Astrocyte (in vitro differentiated cells and primary cell): ENCODE measurements at regions not wholly inside any gene's neighbourhood (a gene's known extent, or its start where the extent isn't known, plus 50 kb on each side); places are given as distances from the start of the nearest gene placed in this dataset.
A peak's percentile ranks its signal among the peaks of the same experiment; 100 is the strongest.

ENCODE experiments used
- DNase-seq: peaks from one replicate; pipeline ENCODE4 v3.0.0-alpha.2; 2010; ENCODE audit warnings: low read depth
- FAIRE-seq: peaks from 2 replicates; lab custom pipeline; 2011; peaks lifted over from hg19 to GRCh38; lab: Jason Lieb, UNC
- H2AFZ ChIP-seq: 2 replicates; pipeline ENCODE4 v1.6.0; 2012; ENCODE audit warnings: low read depth, low read length, inconsistent platforms
- H3K27ac ChIP-seq: 2 replicates; pipeline ENCODE4 v1.5.1; 2011; ENCODE audit warnings: low read depth, low read length, inconsistent platforms
- H3K27me3 ChIP-seq: 2 replicates; pipeline ENCODE4 v1.6.0; 2011; ENCODE audit warnings: low read length, inconsistent platforms; ENCODE audit not compliant: insufficient read depth
- H3K36me3 ChIP-seq: 2 replicates; pipeline ENCODE4 v1.5.1; 2011; ENCODE audit warnings: low read length, inconsistent platforms; ENCODE audit not compliant: insufficient read depth
- H3K4me1 ChIP-seq: 2 replicates; pipeline ENCODE4 v1.5.1; 2011; ENCODE audit warnings: low read length, inconsistent platforms; ENCODE audit not compliant: insufficient read depth
- H3K4me2 ChIP-seq: 2 replicates; pipeline ENCODE4 v1.6.0; 2012; ENCODE audit warnings: low read length, inconsistent platforms
- H3K4me3 ChIP-seq: 2 replicates; pipeline ENCODE4 v1.5.1; 2011; ENCODE audit warnings: low read depth, mild to moderate bottlenecking, low read length, inconsistent platforms; ENCODE audit not compliant: insufficient read depth
- H3K79me2 ChIP-seq: 2 replicates; pipeline ENCODE4 v1.6.0; 2012; ENCODE audit warnings: mild to moderate bottlenecking, low read length, inconsistent platforms; ENCODE audit not compliant: insufficient read depth
- H3K9ac ChIP-seq: 2 replicates; pipeline ENCODE4 v1.6.0; 2012; ENCODE audit warnings: mild to moderate bottlenecking, low read length, inconsistent platforms
- H3K9me3 ChIP-seq: 2 replicates; pipeline ENCODE4 v1.5.1; 2012; ENCODE audit warnings: low read depth, mild to moderate bottlenecking, low read length, inconsistent platforms; ENCODE audit not compliant: insufficient read depth
- H4K20me1 ChIP-seq: 2 replicates; pipeline ENCODE4 v1.6.0; 2012; ENCODE audit warnings: low read length, inconsistent platforms; ENCODE audit not compliant: insufficient read depth
- H3K27ac Mint-ChIP-seq: one replicate; pipeline ENCODE4 v1.8.0; 2021; ENCODE audit warnings: mild to moderate bottlenecking, mixed read lengths; ENCODE audit not compliant: unreplicated experiment
- H3K27me3 Mint-ChIP-seq: one replicate; pipeline ENCODE4 v1.8.0; 2021; ENCODE audit warnings: low read depth, mixed read lengths; ENCODE audit not compliant: unreplicated experiment
- H3K36me3 Mint-ChIP-seq: one replicate; pipeline ENCODE4 v1.8.0; 2021; ENCODE audit warnings: low read depth, mixed read lengths; ENCODE audit not compliant: unreplicated experiment
- H3K4me1 Mint-ChIP-seq: one replicate; pipeline ENCODE4 v1.8.0; 2021; ENCODE audit warnings: low read depth, mixed read lengths; ENCODE audit not compliant: unreplicated experiment
- H3K4me3 Mint-ChIP-seq: one replicate; pipeline ENCODE4 v1.8.0; 2021; ENCODE audit warnings: mild to moderate bottlenecking, moderate library complexity, mixed read lengths; ENCODE audit not compliant: unreplicated experiment
- H3K9me3 Mint-ChIP-seq: one replicate; pipeline ENCODE4 v1.8.0; 2021; ENCODE audit warnings: mild to moderate bottlenecking, mixed read lengths; ENCODE audit not compliant: unreplicated experiment
- EZH2 ChIP-seq: IDR thresholded peaks from 2 replicates; pipeline ENCODE4 v1.6.1; 2012; ENCODE audit warnings: mild to moderate bottlenecking, low read length, inconsistent platforms; ENCODE audit not compliant: insufficient read depth
- TF ChIP-seq, protein P1 (sequence below): IDR thresholded peaks from 2 replicates; pipeline ENCODE4 v1.5.1; 2011; ENCODE audit warnings: low read depth, mild to moderate bottlenecking, inconsistent platforms, low read length, moderate library complexity; ENCODE audit not compliant: insufficient read depth

DNA sequence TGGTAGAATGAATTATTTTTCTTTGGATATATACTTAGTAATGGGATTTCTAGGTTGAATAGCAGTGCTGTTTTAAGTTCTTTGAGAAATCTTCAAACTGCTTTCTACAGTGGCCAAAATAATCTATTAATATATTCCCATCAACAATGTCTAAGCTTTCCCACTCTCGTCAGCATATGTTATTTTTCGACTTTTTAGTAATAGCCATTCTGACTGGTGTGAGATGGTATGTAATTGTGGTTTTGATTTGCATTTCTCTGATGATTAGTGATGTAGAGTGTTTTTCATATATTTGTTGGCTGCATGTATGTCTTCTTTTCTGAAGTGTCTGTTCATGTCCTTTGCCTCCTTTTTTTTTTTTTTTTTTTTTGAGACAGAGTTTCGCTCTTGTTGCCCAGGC lies 90.2 kb upstream of the CSNK1A1L start:
- Mint-ChIP-seq H3K4me3 (no peak overlapping the region), H3K4me1 (no peaks in the 10 kb centered on the region), H3K27ac (no peak overlapping the region), H3K9me3 (peaks cover 4% of the 10 kb centered on the region), H3K36me3 (no peaks in the 10 kb centered on the region), H3K27me3 (no peaks in the 10 kb centered on the region)
- TF ChIP-seq EZH2 = no peak
- TF ChIP-seq, protein P1, sequence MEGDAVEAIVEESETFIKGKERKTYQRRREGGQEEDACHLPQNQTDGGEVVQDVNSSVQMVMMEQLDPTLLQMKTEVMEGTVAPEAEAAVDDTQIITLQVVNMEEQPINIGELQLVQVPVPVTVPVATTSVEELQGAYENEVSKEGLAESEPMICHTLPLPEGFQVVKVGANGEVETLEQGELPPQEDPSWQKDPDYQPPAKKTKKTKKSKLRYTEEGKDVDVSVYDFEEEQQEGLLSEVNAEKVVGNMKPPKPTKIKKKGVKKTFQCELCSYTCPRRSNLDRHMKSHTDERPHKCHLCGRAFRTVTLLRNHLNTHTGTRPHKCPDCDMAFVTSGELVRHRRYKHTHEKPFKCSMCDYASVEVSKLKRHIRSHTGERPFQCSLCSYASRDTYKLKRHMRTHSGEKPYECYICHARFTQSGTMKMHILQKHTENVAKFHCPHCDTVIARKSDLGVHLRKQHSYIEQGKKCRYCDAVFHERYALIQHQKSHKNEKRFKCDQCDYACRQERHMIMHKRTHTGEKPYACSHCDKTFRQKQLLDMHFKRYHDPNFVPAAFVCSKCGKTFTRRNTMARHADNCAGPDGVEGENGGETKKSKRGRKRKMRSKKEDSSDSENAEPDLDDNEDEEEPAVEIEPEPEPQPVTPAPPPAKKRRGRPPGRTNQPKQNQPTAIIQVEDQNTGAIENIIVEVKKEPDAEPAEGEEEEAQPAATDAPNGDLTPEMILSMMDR = no peak
- H4K20me1 ChIP-seq = no peaks in the 10 kb centered on the region
- H3K4me2 ChIP-seq = no peak overlapping the region
- peak overlapping the region; percentile 65 for H3K27ac ChIP-seq
- no peaks in the 10 kb centered on the region for H3K9me3 ChIP-seq
- H3K4me1 ChIP-seq = peaks cover 14% of the 10 kb centered on the region
- H3K27me3 ChIP-seq = no peaks in the 10 kb centered on the region
- DNase-seq = peak; percentile 47
- H3K36me3 ChIP-seq = no peaks in the 10 kb centered on the region
- H2AFZ ChIP-seq = no peak overlapping the region
- peak overlapping the region; percentile 26 for H3K9ac ChIP-seq
- FAIRE-seq = peak; percentile 58
- no peak overlapping the region for H3K4me3 ChIP-seq
- H3K79me2 ChIP-seq = no peaks in the 10 kb centered on the region

DNA sequence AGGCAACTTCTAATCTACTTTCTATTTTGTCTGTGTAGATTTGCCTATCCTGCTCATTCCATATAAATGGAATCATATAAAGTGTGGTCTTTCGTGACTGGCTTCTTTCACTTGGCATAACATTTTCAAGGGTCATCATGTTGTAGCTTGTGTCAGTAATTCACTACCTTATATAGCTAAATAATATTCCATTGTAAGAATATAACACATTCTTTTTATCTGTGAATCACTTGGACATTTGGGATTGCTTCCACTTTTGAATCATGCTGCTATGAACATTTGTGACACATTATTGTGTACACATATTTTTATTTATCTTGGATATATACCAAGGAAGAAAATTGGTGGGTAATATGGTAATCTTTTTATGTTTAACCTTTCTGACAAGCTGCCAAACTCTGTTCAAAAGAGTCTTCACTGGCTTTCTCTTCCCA lies 89.0 kb upstream of the CSNK1A1L start:
- no peak overlapping the region for H3K27ac Mint-ChIP-seq
- DNase-seq = peak; percentile 90

DNA sequence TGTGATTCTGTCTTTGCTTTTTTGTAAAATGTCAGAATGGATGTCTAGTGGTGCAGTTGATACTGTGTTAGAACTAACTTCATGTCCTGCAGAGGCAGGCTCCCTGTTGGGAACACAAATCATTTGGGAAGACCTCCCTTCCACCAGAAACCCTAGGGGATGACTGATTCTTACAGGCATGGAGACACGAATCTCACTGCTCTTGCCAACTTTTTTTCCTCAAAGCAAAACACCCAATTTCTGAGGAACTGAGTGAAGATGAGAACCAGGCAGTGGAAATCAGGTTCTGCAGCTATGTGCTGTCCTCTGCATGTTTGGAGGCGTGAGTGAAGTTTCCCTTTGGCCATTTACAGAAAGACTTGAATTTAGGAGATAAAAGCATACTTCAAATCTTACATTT lies 87.5 kb upstream of the CSNK1A1L start:
- peaks cover 7% of the 10 kb centered on the region for H3K9me3 Mint-ChIP-seq
- no peak overlapping the region for H3K4me3 Mint-ChIP-seq
- H3K4me2 ChIP-seq = no peak overlapping the region

More for the DNA sequence above, 89.0 kb upstream of the CSNK1A1L start:
- Histone ChIP-seq H3K4me3 (no peak overlapping the region), H3K9me3 (no peaks in the 10 kb centered on the region), H3K4me2 (peak overlapping the region; percentile 21), H2AFZ (no peak overlapping the region), H3K9ac (peak overlapping the region; percentile 52), H4K20me1 (no peaks in the 10 kb centered on the region), H3K36me3 (no peaks in the 10 kb centered on the region), H3K79me2 (no peaks in the 10 kb centered on the region), H3K27me3 (no peaks in the 10 kb centered on the region), H3K27ac (peak overlapping the region; percentile 79), H3K4me1 (peaks cover 14% of the 10 kb centered on the region)
- peak; percentile 87 for FAIRE-seq
- TF ChIP-seq, protein P1 = no peak
- no peak for TF ChIP-seq EZH2
- Mint-ChIP-seq H3K27me3 (no peaks in the 10 kb centered on the region), H3K4me3 (no peak overlapping the region), H3K9me3 (peaks cover 4% of the 10 kb centered on the region), H3K4me1 (no peaks in the 10 kb centered on the region), H3K36me3 (no peaks in the 10 kb centered on the region)

More for the DNA sequence above, 87.5 kb upstream of the CSNK1A1L start:
- H3K27me3 Mint-ChIP-seq = no peaks in the 10 kb centered on the region
- H3K36me3 ChIP-seq = no peaks in the 10 kb centered on the region
- peaks cover 10% of the 10 kb centered on the region for H3K4me1 ChIP-seq
- H3K27me3 ChIP-seq = no peaks in the 10 kb centered on the region
- peak overlapping the region; percentile 79 for H3K27ac ChIP-seq
- H2AFZ ChIP-seq = peak overlapping the region; percentile 47
- FAIRE-seq = peak; percentile 88
- DNase-seq = no peak
- H4K20me1 ChIP-seq = no peaks in the 10 kb centered on the region
- no peak overlapping the region for H3K4me3 ChIP-seq
- peak overlapping the region; percentile 42 for H3K9ac ChIP-seq
- no peak overlapping the region for H3K27ac Mint-ChIP-seq
- H3K36me3 Mint-ChIP-seq = no peaks in the 10 kb centered on the region
- H3K79me2 ChIP-seq = no peaks in the 10 kb centered on the region
- no peaks in the 10 kb centered on the region for H3K9me3 ChIP-seq
- TF ChIP-seq, protein P1 = no peak
- no peak for TF ChIP-seq EZH2
- H3K4me1 Mint-ChIP-seq = no peaks in the 10 kb centered on the region
